HG02885 (cell line): ENCODE measurements at regions not wholly inside any gene's neighbourhood (a gene's known extent, or its start where the extent isn't known, plus 50 kb on each side); places are given as distances from the start of the nearest gene placed in this dataset.
"Not testable (repeated sequence)": the region's sequence is repeated elsewhere in the genome, so short reads cannot be mapped to it uniquely, and the experiment has no call there.

ENCODE experiments used
- ATAC-seq: cut with Tn5 transposase; IDR thresholded peaks from one replicate; pipeline ENCODE4 v1.9.1; 2021; ENCODE audit warnings: mild to moderate bottlenecking; ENCODE audit not compliant: unreplicated experiment, poor library complexity

DNA sequence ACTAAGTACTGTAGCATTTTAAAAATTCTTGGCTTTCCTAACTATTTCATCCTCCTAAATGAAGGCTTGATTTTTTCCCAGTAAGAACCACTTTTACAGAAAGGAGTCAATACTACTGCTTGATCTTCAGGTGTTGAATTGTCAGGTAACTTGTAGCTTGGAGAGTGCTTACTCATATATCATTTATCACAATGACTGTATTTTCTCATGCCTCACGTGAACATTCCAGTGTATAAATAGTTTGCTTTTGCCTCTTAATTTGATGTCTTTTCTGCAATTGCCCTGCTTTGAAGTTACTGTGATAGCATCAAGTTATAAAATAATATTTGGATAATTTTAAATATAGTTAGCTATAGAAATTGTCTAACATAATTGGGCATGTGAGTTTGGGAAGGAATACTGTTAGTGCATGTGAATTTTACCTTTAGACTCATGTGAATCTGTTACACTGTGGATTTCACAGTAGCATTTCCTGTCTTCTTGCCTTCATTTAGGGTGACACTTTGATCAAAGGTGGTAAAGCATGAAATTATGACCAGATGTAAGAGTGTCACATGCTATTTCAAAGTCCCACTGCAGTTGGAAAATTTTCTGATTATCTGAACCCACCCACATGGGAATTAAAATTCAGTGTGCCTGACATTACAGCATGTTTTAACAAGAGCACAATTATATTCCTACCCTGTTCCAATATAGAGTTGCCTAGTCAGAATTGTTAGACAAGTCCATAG lies 962.8 kb downstream of the DNAJB9 start:
- ATAC-seq = no peak

DNA sequence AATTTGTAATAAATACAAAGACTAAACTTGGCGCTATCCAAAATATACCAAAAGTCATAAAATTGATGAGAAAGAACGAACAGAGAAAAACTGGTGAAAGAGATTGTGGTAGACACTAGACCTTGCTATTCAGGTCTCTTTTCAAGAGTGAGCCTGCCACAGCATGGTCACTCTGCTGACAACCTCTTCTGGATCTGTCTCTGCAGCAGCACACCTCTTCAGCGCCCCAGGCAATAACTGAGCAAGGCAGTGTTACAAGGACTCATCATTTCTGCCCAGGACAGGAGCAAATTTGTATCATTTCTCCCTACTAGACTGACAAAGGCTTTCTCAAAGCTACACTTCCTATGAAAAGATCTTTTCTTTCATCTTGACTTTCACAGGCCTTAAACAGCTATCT lies 976.0 kb downstream of the DNAJB9 start:
- no peak for ATAC-seq

- no peak for ATAC-seq
Measured at GRCh38 chr7:109549471-109550193, 980.0 kb downstream of the DNAJB9 start.

DNA sequence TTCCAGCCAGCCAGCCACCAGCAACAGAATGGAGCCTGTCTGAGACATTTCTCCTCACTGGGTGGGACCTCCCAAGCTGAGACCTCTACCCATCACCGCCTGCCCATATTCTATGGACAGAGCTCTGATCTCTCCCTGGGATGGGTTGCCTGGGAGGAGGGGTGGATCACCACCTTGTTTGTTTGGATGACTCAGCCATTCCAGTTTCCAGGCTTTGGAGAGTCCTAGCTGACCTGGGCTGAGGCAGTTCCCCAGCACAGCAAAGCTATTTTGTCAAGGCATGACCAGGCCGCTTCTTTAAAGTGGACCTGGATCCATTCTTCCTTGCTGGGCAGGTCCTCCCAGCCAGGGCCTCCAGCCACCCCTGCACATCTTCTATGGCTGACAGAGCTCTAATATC lies 982.3 kb downstream of the DNAJB9 start:
- no peak for ATAC-seq

GRCh38 chr7:109577265-109577664 lies 1007.6 kb downstream of the DNAJB9 start:
- no peak for ATAC-seq

DNA sequence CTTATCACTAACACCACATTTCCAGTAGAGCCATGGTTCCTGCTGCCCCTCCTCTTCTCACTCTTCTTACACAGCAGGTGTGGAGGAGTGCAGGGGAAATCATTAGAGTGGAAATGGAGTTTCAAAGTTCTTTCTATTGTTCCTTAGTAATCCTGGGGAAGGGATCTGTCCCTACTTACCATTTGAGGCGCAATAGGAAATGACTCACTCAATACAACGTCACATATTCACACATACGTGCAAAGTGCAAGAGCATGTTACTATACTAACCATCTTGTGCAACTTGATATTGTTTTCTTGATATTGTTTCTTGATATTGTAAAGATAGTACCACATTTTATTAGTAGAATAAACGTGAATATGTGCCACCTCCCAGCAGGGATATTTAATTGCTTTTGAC lies 1010.2 kb downstream of the DNAJB9 start:
- no peak for ATAC-seq

GRCh38 chr7:109582211-109582610 lies 1012.5 kb downstream of the DNAJB9 start:
- no peak for ATAC-seq

GRCh38 chr7:109596948-109597347 lies 1027.3 kb downstream of the DNAJB9 start:
- not testable (repeated sequence) for ATAC-seq

- no peak for ATAC-seq
Measured at GRCh38 chr7:109611656-109612055, 1042.0 kb downstream of the DNAJB9 start.

DNA sequence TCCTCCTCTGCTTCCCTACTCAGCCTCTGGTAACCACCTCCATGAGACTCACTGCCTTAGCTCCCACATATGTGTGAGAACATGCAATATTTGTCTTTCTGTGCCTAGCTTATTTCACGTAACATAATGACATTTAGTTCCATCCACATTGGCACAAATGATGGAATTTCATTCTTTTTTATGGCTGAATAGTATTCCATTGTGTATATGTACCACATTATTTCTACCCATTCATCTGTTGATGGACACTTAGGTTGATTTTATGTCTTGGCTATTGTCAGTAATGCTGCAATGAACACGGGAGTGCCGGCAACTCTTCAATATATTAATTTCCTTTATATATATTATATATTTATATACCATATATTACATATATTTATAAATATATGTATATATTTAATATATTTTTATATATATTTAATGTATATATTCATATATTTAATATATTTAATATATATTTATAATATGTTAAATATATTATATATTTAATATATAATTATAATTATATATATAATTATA lies 1046.9 kb downstream of the DNAJB9 start:
- no peak for ATAC-seq

DNA sequence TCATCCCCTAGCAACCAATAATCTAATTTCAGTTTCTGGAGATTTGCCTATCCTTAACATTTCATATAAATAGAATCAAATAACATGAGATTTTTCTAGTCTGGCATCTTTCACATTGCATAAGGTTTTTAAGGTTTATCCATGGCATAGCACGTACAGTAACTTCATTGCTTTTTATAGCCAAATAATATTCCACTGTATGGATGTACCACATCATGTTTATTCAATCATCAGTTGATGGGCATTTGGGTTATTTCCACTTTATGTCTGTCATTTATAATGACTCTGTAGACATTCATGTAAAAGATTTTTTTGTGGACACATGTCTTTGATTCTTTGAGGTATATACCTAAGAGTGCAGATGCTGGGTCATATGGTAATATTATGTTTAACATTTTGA lies 1052.6 kb downstream of the DNAJB9 start:
- no peak for ATAC-seq

- ATAC-seq = not testable (repeated sequence)
Measured at GRCh38 chr7:109632890-109633289, 1063.2 kb downstream of the DNAJB9 start.

- ATAC-seq = no peak
Measured at GRCh38 chr7:109635374-109635773, 1065.7 kb downstream of the DNAJB9 start.

DNA sequence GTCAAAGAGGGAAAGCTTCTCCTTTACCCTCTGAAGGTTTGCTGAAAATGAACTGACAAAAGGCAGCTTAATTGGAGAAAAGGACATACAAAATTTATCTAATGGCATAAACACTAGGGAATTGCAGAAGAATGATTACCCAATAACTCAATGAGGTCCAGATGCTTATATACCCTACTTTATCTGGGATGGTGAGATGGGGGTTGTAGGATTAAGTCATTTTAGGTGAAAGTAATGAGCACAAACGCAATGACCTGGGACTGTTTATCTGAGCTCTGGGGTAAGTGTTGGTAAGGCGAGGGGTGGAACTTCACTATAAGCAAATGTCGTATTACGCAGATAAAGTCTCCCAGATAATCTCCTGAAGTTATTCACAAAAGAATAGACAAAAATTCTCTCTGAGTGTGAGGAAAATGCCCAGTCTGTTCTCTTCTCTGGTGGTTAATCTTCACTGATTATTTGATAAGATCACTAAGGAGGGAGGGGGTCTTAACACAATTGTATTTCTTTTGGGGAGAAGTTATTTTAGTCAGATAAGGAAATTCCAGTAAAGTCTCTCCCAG lies 1067.8 kb downstream of the DNAJB9 start:
- no peak for ATAC-seq

DNA sequence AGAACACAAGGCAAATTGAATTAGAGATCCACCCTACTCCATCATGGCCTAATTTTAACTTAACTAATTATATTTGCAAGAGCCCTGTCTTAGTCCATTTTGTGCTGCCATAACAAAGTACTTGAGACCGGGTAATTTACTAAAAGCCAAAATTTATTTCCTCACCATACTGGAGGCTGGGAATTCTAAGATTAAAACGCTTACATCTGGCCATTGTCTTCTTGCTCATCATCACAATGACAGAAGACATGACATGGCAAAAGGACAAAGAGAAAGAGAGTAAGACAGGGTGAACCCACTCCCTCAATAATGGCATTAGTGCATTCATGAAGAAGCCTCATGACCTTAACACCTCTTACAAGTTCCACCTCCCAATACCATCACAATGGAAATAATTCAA lies 1068.6 kb downstream of the DNAJB9 start:
- ATAC-seq = no peak

- no peak for ATAC-seq
Measured at GRCh38 chr7:109639561-109639960, 1069.9 kb downstream of the DNAJB9 start.

GRCh38 chr7:109641445-109641844 lies 1071.8 kb downstream of the DNAJB9 start:
- ATAC-seq = no peak

- no peak for ATAC-seq
Measured at GRCh38 chr7:109646124-109646523, 1076.5 kb downstream of the DNAJB9 start.

GRCh38 chr7:109646594-109646993 lies 1076.9 kb downstream of the DNAJB9 start:
- not testable (repeated sequence) for ATAC-seq

- ATAC-seq = not testable (repeated sequence)
Measured at GRCh38 chr7:109647263-109647662, 1077.6 kb downstream of the DNAJB9 start.

DNA sequence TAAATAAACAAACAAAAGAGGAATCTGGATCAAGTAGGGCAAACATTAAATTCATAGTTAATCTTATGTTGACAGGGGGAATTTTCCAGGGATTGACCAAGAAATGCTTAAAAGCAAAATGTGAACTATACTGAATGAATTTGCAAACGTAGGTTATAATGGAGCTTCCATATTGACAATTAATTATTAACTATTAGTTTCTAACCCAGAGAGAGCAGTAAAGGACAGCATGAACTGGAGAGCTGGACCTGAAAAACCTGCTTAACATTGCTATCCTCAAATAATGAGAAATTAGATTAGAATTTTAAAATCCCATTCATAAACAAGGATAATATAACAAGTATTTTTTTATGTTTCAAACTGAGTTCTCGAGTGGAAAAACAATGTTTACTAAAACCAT lies 1089.6 kb downstream of the DNAJB9 start:
- ATAC-seq = no peak
